HG02759 (cell line): ENCODE measurements at regions not wholly inside any gene's neighbourhood (a gene's known extent, or its start where the extent isn't known, plus 50 kb on each side); places are given as distances from the start of the nearest gene placed in this dataset.
"Not testable (repeated sequence)": the region's sequence is repeated elsewhere in the genome, so short reads cannot be mapped to it uniquely, and the experiment has no call there.

Experiments used
- ATAC-seq: cut with Tn5 transposase; IDR thresholded peaks from one replicate; pipeline ENCODE4 v1.9.1; 2021; ENCODE audit warnings: mild to moderate bottlenecking, moderate library complexity; ENCODE audit not compliant: unreplicated experiment

- no peak for ATAC-seq
Observed at GRCh38 chr6:67458265-67458664, 1176.8 kb upstream of the ADGRB3 start.

- ATAC-seq = no peak
Observed at GRCh38 chr6:67451874-67452273, 1183.2 kb upstream of the ADGRB3 start.

- ATAC-seq = no peak
Observed at GRCh38 chr6:67450641-67451040, 1184.4 kb upstream of the ADGRB3 start.

GRCh38 chr6:67449602-67450001 is 1185.5 kb upstream of the ADGRB3 start:
- no peak for ATAC-seq

GRCh38 chr6:67433124-67433523 is 1202.0 kb upstream of the ADGRB3 start:
- ATAC-seq = no peak

- no peak for ATAC-seq
Observed at GRCh38 chr6:67431076-67431475, 1204.0 kb upstream of the ADGRB3 start.

GRCh38 chr6:67426686-67427085 is 1208.4 kb upstream of the ADGRB3 start:
- not testable (repeated sequence) for ATAC-seq

- no peak for ATAC-seq
Observed at GRCh38 chr6:67412035-67412434, 1223.0 kb upstream of the ADGRB3 start.

- no peak for ATAC-seq
Observed at GRCh38 chr6:67411036-67411435, 1224.0 kb upstream of the ADGRB3 start.

- no peak for ATAC-seq
Observed at GRCh38 chr6:67394254-67394653, 1240.8 kb upstream of the ADGRB3 start.

GRCh38 chr6:67393356-67393755 is 1241.7 kb upstream of the ADGRB3 start:
- no peak for ATAC-seq

- no peak for ATAC-seq
Observed at GRCh38 chr6:67391955-67392354, 1243.1 kb upstream of the ADGRB3 start.

GRCh38 chr6:67369679-67370078 is 1265.4 kb upstream of the ADGRB3 start:
- ATAC-seq = no peak

GRCh38 chr6:67362976-67363375 is 1272.1 kb upstream of the ADGRB3 start:
- no peak for ATAC-seq

GRCh38 chr6:67361264-67361663 is 1273.8 kb upstream of the ADGRB3 start:
- no peak for ATAC-seq

GRCh38 chr6:67358241-67358640 is 1276.8 kb upstream of the ADGRB3 start:
- no peak for ATAC-seq

- ATAC-seq = no peak
Observed at GRCh38 chr6:67353861-67354260, 1281.2 kb upstream of the ADGRB3 start.

GRCh38 chr6:67352717-67353116 is 1282.4 kb upstream of the ADGRB3 start:
- no peak for ATAC-seq

- no peak for ATAC-seq
Observed at GRCh38 chr6:67350729-67351128, 1284.4 kb upstream of the ADGRB3 start.

GRCh38 chr6:67345946-67346345 is 1289.1 kb upstream of the ADGRB3 start:
- no peak for ATAC-seq

GRCh38 chr6:67336014-67336413 is 1299.1 kb upstream of the ADGRB3 start:
- no peak for ATAC-seq

GRCh38 chr6:67331304-67331703 is 1303.8 kb upstream of the ADGRB3 start:
- no peak for ATAC-seq

GRCh38 chr6:67328269-67328668 is 1306.8 kb upstream of the ADGRB3 start:
- no peak for ATAC-seq
